GM12865 (cell line): ENCODE measurements at regions not wholly inside any gene's neighbourhood (a gene's known extent, or its start where the extent isn't known, plus 50 kb on each side); places are given as distances from the start of the nearest gene placed in this dataset.

Experiments used
- DNase-seq: peaks from one replicate; pipeline ENCODE4 v3.0.0; 2010; ENCODE audit warnings: low read depth
- H3K4me3 ChIP-seq: 2 replicates; pipeline ENCODE4 v1.5.1; 2011; ENCODE audit warnings: mild to moderate bottlenecking, low read depth, low read length, control low read depth
- CTCF ChIP-seq: IDR thresholded peaks from 2 replicates; pipeline ENCODE4 v1.5.1; 2011; ENCODE audit warnings: low read length, control low read depth, low read depth, inconsistent platforms; ENCODE audit not compliant: insufficient read depth; ENCODE audit errors: missing control alignments

- no peak for DNase-seq
- no peak overlapping the region for H3K4me3 ChIP-seq
- no peak for TF ChIP-seq CTCF
Measured at GRCh38 chr4:176406297-176406696, 86.5 kb downstream of the SPCS3 start.

- H3K4me3 ChIP-seq, result no peak overlapping the region
- DNase-seq, result no peak
- no peak for TF ChIP-seq CTCF
Measured at GRCh38 chr4:176406736-176407135, 87.0 kb downstream of the SPCS3 start.

- H3K4me3 ChIP-seq, result no peak overlapping the region
- TF ChIP-seq CTCF, result no peak
- DNase-seq, result no peak
Measured at GRCh38 chr4:176409627-176410026, 89.9 kb downstream of the SPCS3 start.

- DNase-seq, result peak; percentile 41
- no peak for TF ChIP-seq CTCF
- no peak overlapping the region for H3K4me3 ChIP-seq
Measured at GRCh38 chr4:176413171-176413570, 93.4 kb downstream of the SPCS3 start.

- no peak for DNase-seq
- no peak for TF ChIP-seq CTCF
Measured at GRCh38 chr4:176422001-176422400, 102.2 kb downstream of the SPCS3 start.

GRCh38 chr4:176422511-176422910 is 102.7 kb downstream of the SPCS3 start:
- no peak for TF ChIP-seq CTCF
- no peak overlapping the region for H3K4me3 ChIP-seq
- DNase-seq, result no peak

More at GRCh38 chr4:176422001-176422400, 102.2 kb downstream of the SPCS3 start:
- no peak overlapping the region for H3K4me3 ChIP-seq

- TF ChIP-seq CTCF, result no peak
- no peak overlapping the region for H3K4me3 ChIP-seq
Measured at GRCh38 chr4:176425035-176425434, 105.3 kb downstream of the SPCS3 start.

More at GRCh38 chr4:176425035-176425434, 105.3 kb downstream of the SPCS3 start:
- DNase-seq, result no peak
